Neural progenitor cell (in vitro differentiated cells): ENCODE measurements at regions not wholly inside any gene's neighbourhood (a gene's known extent, or its start where the extent isn't known, plus 50 kb on each side); places are given as distances from the start of the nearest gene placed in this dataset.

Experiments
- DNase-seq: peaks from one replicate; pipeline ENCODE4 v3.0.0-alpha.2; 2016; ENCODE audit warnings: low spot score
- H2AFZ ChIP-seq: fragments of 200-600 bp; sonication (generic); replicated peaks from 2 replicates; pipeline ENCODE4 v1.6.1; 2016; ENCODE audit warnings: antibody characterized with exemption
- H3F3A ChIP-seq: fragments of 200-600 bp; sonication (generic); 2 replicates; pipeline ENCODE4 v1.6.1; 2016; ENCODE audit warnings: antibody characterized with exemption, low read depth
- H3K27ac ChIP-seq: fragments of 200-600 bp; sonication (generic); 2 replicates; pipeline ENCODE4 v1.5.1; 2016; ENCODE audit warnings: mild to moderate bottlenecking
- H3K27me3 ChIP-seq: fragments of 200-600 bp; sonication (generic); 2 replicates; pipeline ENCODE4 v1.6.1; 2016; ENCODE audit warnings: mild to moderate bottlenecking, moderate library complexity
- H3K36me3 ChIP-seq: fragments of 200-600 bp; sonication (generic); 2 replicates; pipeline ENCODE4 v1.5.1; 2016
- H3K4me1 ChIP-seq: fragments of 200-600 bp; sonication (generic); 2 replicates; pipeline ENCODE4 v1.6.1; 2016; ENCODE audit warnings: mixed run types
- H3K4me2 ChIP-seq: fragments of 200-600 bp; sonication (generic); 2 replicates; pipeline ENCODE4 v1.6.1; 2016
- H3K4me3 ChIP-seq: fragments of 200-600 bp; sonication (generic); 2 replicates; pipeline ENCODE4 v1.5.1; 2016
- H3K79me2 ChIP-seq: fragments of 200-600 bp; sonication (generic); 2 replicates; pipeline ENCODE4 v1.6.1; 2016; ENCODE audit warnings: low read depth
- H3K9ac ChIP-seq: fragments of 200-600 bp; sonication (generic); 2 replicates; pipeline ENCODE4 v1.6.1; 2016
- H3K9me3 ChIP-seq: fragments of 200-600 bp; sonication (generic); 2 replicates; pipeline ENCODE4 v1.5.1; 2016; ENCODE audit warnings: low read depth
- H4K20me1 ChIP-seq: fragments of 200-600 bp; sonication (generic); 2 replicates; pipeline ENCODE4 v1.6.1; 2016; ENCODE audit warnings: low read depth
- H3K27ac Mint-ChIP-seq: 3 replicates; pipeline ENCODE4 v1.8.0; 2021; ENCODE audit warnings: mixed read lengths
- H3K27me3 Mint-ChIP-seq: 2 replicates; pipeline ENCODE4 v1.8.0; 2022; ENCODE audit warnings: low read depth, mild to moderate bottlenecking, inconsistent platforms, moderate library complexity, mixed read lengths; ENCODE audit not compliant: insufficient read depth
- H3K36me3 Mint-ChIP-seq: 3 replicates; pipeline ENCODE4 v1.8.0; 2021; ENCODE audit warnings: mixed read lengths
- H3K4me1 Mint-ChIP-seq: 3 replicates; pipeline ENCODE4 v1.8.0; 2021; ENCODE audit warnings: mixed read lengths
- H3K4me3 Mint-ChIP-seq: 3 replicates; pipeline ENCODE4 v1.8.0; 2021; ENCODE audit warnings: mild to moderate bottlenecking, moderate library complexity, mixed read lengths
- H3K9me3 Mint-ChIP-seq: 3 replicates; pipeline ENCODE4 v1.8.0; 2020; ENCODE audit warnings: mixed read lengths
- EZH2 ChIP-seq: fragments of 200-600 bp; sonication (generic); IDR thresholded peaks from 2 replicates; pipeline ENCODE4 v1.6.1; 2017; ENCODE audit warnings: antibody characterized with exemption, mild to moderate bottlenecking, moderate library complexity
- EZH2phosphoT487 ChIP-seq: fragments of 200-600 bp; sonication (generic); IDR thresholded peaks from 2 replicates; pipeline ENCODE4 v1.6.1; 2017; ENCODE audit warnings: antibody characterized with exemption
- TF ChIP-seq, protein P1 (sequence below): fragments of 200-600 bp; sonication (generic); IDR thresholded peaks from 2 replicates; pipeline ENCODE4 v1.5.1; 2017; ENCODE audit warnings: antibody characterized with exemption, mild to moderate bottlenecking

DNA sequence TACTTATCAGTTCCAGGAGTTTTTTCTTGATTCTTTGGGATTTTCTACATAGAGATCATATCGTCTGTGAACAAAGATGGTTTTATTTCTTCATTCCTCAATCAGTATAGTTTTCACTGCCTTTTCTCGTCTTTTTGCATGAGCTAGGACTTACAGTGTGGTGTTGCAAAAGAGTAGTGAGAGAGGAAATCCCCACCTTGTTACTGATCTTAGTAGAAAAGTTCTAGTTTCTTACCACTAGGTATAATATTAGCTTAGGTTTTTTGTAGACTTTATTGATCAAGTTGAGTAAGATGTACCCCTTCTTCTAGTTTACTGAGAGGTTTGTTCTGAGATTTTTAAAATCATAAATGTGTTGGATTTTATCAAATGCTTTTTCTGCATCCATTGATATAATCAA is 123.3 kb downstream of the TMEM26 start:
- TF ChIP-seq EZH2 (no peak), EZH2phosphoT487 (no peak)
- TF ChIP-seq, protein P1, sequence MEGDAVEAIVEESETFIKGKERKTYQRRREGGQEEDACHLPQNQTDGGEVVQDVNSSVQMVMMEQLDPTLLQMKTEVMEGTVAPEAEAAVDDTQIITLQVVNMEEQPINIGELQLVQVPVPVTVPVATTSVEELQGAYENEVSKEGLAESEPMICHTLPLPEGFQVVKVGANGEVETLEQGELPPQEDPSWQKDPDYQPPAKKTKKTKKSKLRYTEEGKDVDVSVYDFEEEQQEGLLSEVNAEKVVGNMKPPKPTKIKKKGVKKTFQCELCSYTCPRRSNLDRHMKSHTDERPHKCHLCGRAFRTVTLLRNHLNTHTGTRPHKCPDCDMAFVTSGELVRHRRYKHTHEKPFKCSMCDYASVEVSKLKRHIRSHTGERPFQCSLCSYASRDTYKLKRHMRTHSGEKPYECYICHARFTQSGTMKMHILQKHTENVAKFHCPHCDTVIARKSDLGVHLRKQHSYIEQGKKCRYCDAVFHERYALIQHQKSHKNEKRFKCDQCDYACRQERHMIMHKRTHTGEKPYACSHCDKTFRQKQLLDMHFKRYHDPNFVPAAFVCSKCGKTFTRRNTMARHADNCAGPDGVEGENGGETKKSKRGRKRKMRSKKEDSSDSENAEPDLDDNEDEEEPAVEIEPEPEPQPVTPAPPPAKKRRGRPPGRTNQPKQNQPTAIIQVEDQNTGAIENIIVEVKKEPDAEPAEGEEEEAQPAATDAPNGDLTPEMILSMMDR = no peak
- H3K9me3 Mint-ChIP-seq = peaks cover 24% of the 10 kb centered on the region

DNA sequence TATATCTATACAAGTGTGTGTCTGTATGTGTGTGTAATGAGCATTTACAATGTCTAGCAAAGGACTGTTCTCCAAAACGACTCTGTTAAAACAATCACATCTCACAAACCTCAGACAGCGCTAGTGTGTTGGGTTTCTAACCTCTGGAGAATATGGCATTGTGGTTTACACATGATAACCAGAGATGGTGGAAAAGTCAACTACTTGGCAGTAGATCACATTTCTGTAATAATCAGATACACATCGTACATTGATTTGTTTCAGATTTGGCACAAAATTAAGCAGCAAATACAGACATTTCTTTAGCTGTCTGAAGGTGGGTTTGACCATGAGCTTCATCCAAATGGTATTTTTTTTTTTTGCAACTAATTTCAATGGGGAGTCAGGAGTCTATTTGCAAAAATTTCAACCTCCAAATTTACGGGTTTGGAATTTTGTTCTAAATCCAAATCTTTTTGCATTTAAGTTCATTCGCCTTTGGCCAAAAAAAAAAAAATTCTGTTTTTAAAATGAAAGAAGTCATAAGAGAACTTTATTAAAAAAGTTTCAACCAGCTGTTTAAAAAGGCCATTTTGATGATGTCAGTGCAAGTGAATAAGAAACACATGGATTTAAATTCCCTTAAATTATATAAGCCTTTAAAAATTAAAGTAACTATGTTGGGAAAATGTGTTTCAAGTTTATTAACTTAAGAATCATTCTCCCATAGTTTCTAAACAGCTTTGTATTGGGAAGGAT is 127.8 kb downstream of the TMEM26 start:
- Histone ChIP-seq H4K20me1 (no peaks in the 10 kb centered on the region), H3K9ac (no peak overlapping the region), H3K9me3 (no peaks in the 10 kb centered on the region), H3K4me2 (no peak overlapping the region), H3K36me3 (no peaks in the 10 kb centered on the region), H3K27ac (no peak overlapping the region), H3K79me2 (no peaks in the 10 kb centered on the region), H2AFZ (no peak overlapping the region), H3F3A (no peaks in the 10 kb centered on the region), H3K27me3 (no peaks in the 10 kb centered on the region), H3K4me1 (no peaks in the 10 kb centered on the region), H3K4me3 (no peak overlapping the region)
- H3K27me3 Mint-ChIP-seq = no peaks in the 10 kb centered on the region
- no peak overlapping the region for H3K4me3 Mint-ChIP-seq
- peaks cover 22% of the 10 kb centered on the region for H3K9me3 Mint-ChIP-seq
- no peak for DNase-seq
- no peaks in the 10 kb centered on the region for H3K36me3 Mint-ChIP-seq
- no peak overlapping the region for H3K27ac Mint-ChIP-seq
- H3K4me1 Mint-ChIP-seq = no peaks in the 10 kb centered on the region
- no peak for TF ChIP-seq EZH2
- TF ChIP-seq EZH2phosphoT487 = no peak
- TF ChIP-seq, protein P1 = no peak

More for the DNA sequence above, 123.3 kb downstream of the TMEM26 start:
- no peak overlapping the region for H3K4me3 Mint-ChIP-seq
- Histone ChIP-seq H3K9ac (no peak overlapping the region), H4K20me1 (no peaks in the 10 kb centered on the region), H3K4me3 (no peak overlapping the region), H3K4me2 (no peak overlapping the region), H3K9me3 (no peaks in the 10 kb centered on the region), H3K27ac (no peak overlapping the region), H2AFZ (no peak overlapping the region), H3K79me2 (no peaks in the 10 kb centered on the region), H3K4me1 (no peaks in the 10 kb centered on the region), H3F3A (no peaks in the 10 kb centered on the region), H3K27me3 (no peaks in the 10 kb centered on the region), H3K36me3 (no peaks in the 10 kb centered on the region)
- no peaks in the 10 kb centered on the region for H3K36me3 Mint-ChIP-seq
- H3K27me3 Mint-ChIP-seq = peaks cover 2% of the 10 kb centered on the region
- DNase-seq = no peak
- H3K4me1 Mint-ChIP-seq = no peaks in the 10 kb centered on the region
- no peak overlapping the region for H3K27ac Mint-ChIP-seq

DNA sequence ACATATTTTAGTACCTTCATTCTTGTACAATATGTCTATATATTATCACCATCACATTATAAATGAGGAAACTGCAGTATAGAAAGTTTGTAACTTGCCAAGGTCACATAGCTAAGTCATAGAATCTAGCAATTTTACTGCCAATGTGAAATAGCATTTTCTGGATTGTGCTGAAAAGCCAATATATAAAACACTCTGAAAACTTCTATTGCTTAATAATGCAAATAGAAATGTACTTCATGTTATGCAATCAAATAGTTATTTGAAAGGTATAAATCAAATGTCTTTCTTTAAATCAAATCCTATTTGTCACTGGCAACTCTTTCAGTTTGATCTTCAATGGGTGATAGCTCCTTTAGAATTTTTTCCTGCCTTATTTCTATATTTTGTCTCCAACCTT is 129.5 kb downstream of the TMEM26 start:
- no peak for DNase-seq
- no peaks in the 10 kb centered on the region for H4K20me1 ChIP-seq
- no peaks in the 10 kb centered on the region for H3K79me2 ChIP-seq
- Mint-ChIP-seq H3K4me1 (no peaks in the 10 kb centered on the region), H3K27ac (no peak overlapping the region), H3K9me3 (peaks cover 7% of the 10 kb centered on the region), H3K4me3 (no peak overlapping the region), H3K36me3 (no peaks in the 10 kb centered on the region), H3K27me3 (no peaks in the 10 kb centered on the region)
- H3K4me3 ChIP-seq = no peak overlapping the region
- no peak overlapping the region for H3K27ac ChIP-seq
- H3F3A ChIP-seq = no peaks in the 10 kb centered on the region
- no peak overlapping the region for H3K4me2 ChIP-seq
- H3K9me3 ChIP-seq = no peaks in the 10 kb centered on the region
- no peaks in the 10 kb centered on the region for H3K4me1 ChIP-seq
- no peaks in the 10 kb centered on the region for H3K36me3 ChIP-seq
- H3K27me3 ChIP-seq = no peaks in the 10 kb centered on the region
- H3K9ac ChIP-seq = no peak overlapping the region
- TF ChIP-seq, protein P1 = no peak
- TF ChIP-seq EZH2 (no peak), EZH2phosphoT487 (no peak)
- H2AFZ ChIP-seq = no peak overlapping the region
